GM12878 (cell line): ENCODE measurements at regions not wholly inside any gene's neighbourhood (a gene's known extent, or its start where the extent isn't known, plus 50 kb on each side); places are given as distances from the start of the nearest gene placed in this dataset.

Experiments
- ATAC-seq: fragments of 200-7000 bp; cut with Tn5 transposase; 3 replicates; pipeline ENCODE4 v1.9.1; 2020; ENCODE audit warnings: mild to moderate bottlenecking, moderate library complexity
- BruUV-seq: library from RNA; stranded (reverse); fragments of 400-500 nt; replicated peaks from 2 replicates; lab custom pipeline; 2021; lab: Mats Ljungman, UMichigan
- CTCF ChIA-PET: fragments of 300-600 bp; sonication (Branson Sonifier 250); formaldehyde crosslinking; extraction: SDS; loops from one replicate; lab custom pipeline; 2021; ENCODE audit warnings: inconsistent platforms; lab: Yijun Ruan, JAX
- POLR2A ChIA-PET: fragments of 350-600 bp; formaldehyde crosslinking; extraction: SDS; loops from one replicate; lab custom pipeline; 2021; ENCODE audit warnings: inconsistent platforms; lab: Charles Lee
- RAD21 ChIA-PET: fragments of 300-600 bp; sonication (Branson Sonifier 250); formaldehyde crosslinking; loops from one replicate; lab custom pipeline; 2023; ENCODE audit warnings: antibody characterized with exemption; ENCODE audit not compliant: unreplicated experiment; lab: Charles Lee
- SMC1A ChIA-PET: fragments of 300-600 bp; sonication (Branson Sonifier 250); formaldehyde crosslinking; loops from one replicate; lab custom pipeline; 2023; ENCODE audit not compliant: unreplicated experiment, uncharacterized antibody; lab: Charles Lee
- DNase-seq: peaks from one replicate; pipeline ENCODE4 v3.0.0-alpha.2; 2011; ENCODE audit warnings: low read depth, low spot score
- FAIRE-seq: peaks from 3 replicates; lab custom pipeline; 2011; peaks lifted over from hg19 to GRCh38; lab: Jason Lieb, UNC
- H2AFZ ChIP-seq: 2 replicates; pipeline ENCODE4 v1.6.0; 2011; ENCODE audit warnings: low read depth, low read length, control low read depth; ENCODE audit not compliant: control insufficient read depth
- H3K27ac ChIP-seq: 2 replicates; pipeline ENCODE4 v1.5.1; 2011; ENCODE audit warnings: control low read depth; ENCODE audit not compliant: control insufficient read depth, insufficient read depth
- H3K27me3 ChIP-seq, 2 experiments: replicated peaks in 1 of 2; 2 replicates each; pipeline versions ENCODE4 v1.6.0 to v1.6.1; 2011; ENCODE audit warnings: low read length in 1 of 2; ENCODE audit not compliant: control insufficient read depth in 2 of 2, insufficient read depth in 2 of 2
- H3K36me3 ChIP-seq, 2 experiments: 2 replicates each; pipeline ENCODE4 v1.5.1; 2011; ENCODE audit warnings: low read length in 1 of 2; ENCODE audit not compliant: control insufficient read depth in 2 of 2, insufficient read depth in 2 of 2
- H3K4me1 ChIP-seq: 2 replicates; pipeline ENCODE4 v1.6.1; 2011; ENCODE audit warnings: mild to moderate bottlenecking, low read length, moderate library complexity, mixed read lengths; ENCODE audit not compliant: control insufficient read depth, insufficient read depth
- H3K4me2 ChIP-seq: 2 replicates; pipeline ENCODE4 v1.6.0; 2011; ENCODE audit warnings: control low read depth; ENCODE audit not compliant: control insufficient read depth, insufficient read depth
- H3K4me3 ChIP-seq: fragments of 200-600 bp; sonication (generic); 2 replicates; pipeline ENCODE4 v1.5.1; 2016
- H3K79me2 ChIP-seq: 2 replicates; pipeline ENCODE4 v1.6.0; 2011; ENCODE audit warnings: low read length; ENCODE audit not compliant: control insufficient read depth, insufficient read depth
- H3K9ac ChIP-seq: 2 replicates; pipeline ENCODE4 v1.8.0; 2011; ENCODE audit warnings: low read length, control low read depth, mixed read lengths; ENCODE audit not compliant: control insufficient read depth, insufficient read depth
- H3K9me3 ChIP-seq: replicated peaks from 3 replicates; pipeline ENCODE4 v1.5.1; 2011; ENCODE audit warnings: mild to moderate bottlenecking, low read length; ENCODE audit not compliant: control insufficient read depth, insufficient read depth
- H4K20me1 ChIP-seq: 2 replicates; pipeline ENCODE4 v1.6.0; 2011; ENCODE audit not compliant: control insufficient read depth, insufficient read depth
- ASH2L ChIP-seq: fragments of 300-600, 200-600 bp; sonication (generic); IDR thresholded peaks from 2 replicates; pipeline ENCODE4 v1.6.1; 2017; ENCODE audit warnings: low read depth, mild to moderate bottlenecking, borderline replicate concordance
- FOS ChIP-seq: IDR thresholded peaks from 3 replicates; pipeline ENCODE4 v1.6.1; 2011; ENCODE audit warnings: borderline replicate concordance; ENCODE audit not compliant: insufficient read length; ENCODE audit errors: extremely low read depth
- FOXK2 ChIP-seq: fragments of 450-650 bp; IDR thresholded peaks from 2 replicates; pipeline ENCODE4 v1.6.1; 2017; ENCODE audit warnings: mild to moderate bottlenecking, moderate library complexity
- IKZF2 ChIP-seq, 2 experiments: fragments of 450-650 bp; IDR thresholded peaks; 2 replicates each; pipeline ENCODE4 v1.6.1; 2017; ENCODE audit warnings: mild to moderate bottlenecking in 2 of 2, moderate library complexity in 2 of 2
- MTA2 ChIP-seq: fragments of 450-650 bp; IDR thresholded peaks from 2 replicates; pipeline ENCODE4 v1.6.1; 2016; ENCODE audit warnings: low read depth, mild to moderate bottlenecking, moderate library complexity
- RAD51 ChIP-seq: fragments of 450-650 bp; IDR thresholded peaks from 2 replicates; pipeline ENCODE4 v1.6.1; 2016; ENCODE audit warnings: moderate library complexity, mild to moderate bottlenecking, inconsistent platforms
- SP1 ChIP-seq: IDR thresholded peaks from one replicate; pipeline ENCODE4 v1.6.1; 2011; ENCODE audit warnings: low read depth, low read length
- STAT3 ChIP-seq: IDR thresholded peaks from 2 replicates; pipeline ENCODE4 v1.6.1; 2011; ENCODE audit warnings: low read depth, low read length, improper control_type of control experiment
- TARDBP ChIP-seq: IDR thresholded peaks from 2 replicates; pipeline ENCODE4 v1.6.1; 2016; ENCODE audit warnings: borderline replicate concordance
- YBX1 ChIP-seq: fragments of 450-650 bp; IDR thresholded peaks from 2 replicates; pipeline ENCODE4 v1.6.1; 2016; ENCODE audit warnings: antibody characterized with exemption
- ZNF217 ChIP-seq: fragments of 450-650 bp; IDR thresholded peaks from 2 replicates; pipeline ENCODE4 v1.6.1; 2017; ENCODE audit warnings: antibody characterized with exemption, mild to moderate bottlenecking
- WGBS: methylation state at CpG from one replicate; pipeline ENCODE4 v1.1.6; 2016; ENCODE audit warnings: low lambda C conversion rate; ENCODE audit not compliant: insufficient replicate concordance, insufficient coverage; ENCODE audit errors: missing lambda C conversion rate; 5-methylcytosine and 5-hydroxymethylcytosine counted together
- in situ Hi-C: fragments of 300-500 bp; cut with MboI; formaldehyde crosslinking; loops from 9 replicates; pipeline ENCODE4 v1.14.3; 2018; ENCODE audit warnings: mixed read lengths
- intact Hi-C: fragments of 100-400 bp; cut with micrococcal nuclease; formaldehyde crosslinking; loops from one replicate; pipeline ENCODE4 v1.14.2; 2022; ENCODE audit not compliant: unreplicated experiment
- TF ChIP-seq, protein P1 (sequence below): fragments of 450-650 bp; IDR thresholded peaks from 2 replicates; pipeline ENCODE4 v1.6.1; 2017; ENCODE audit warnings: low read depth, mild to moderate bottlenecking, moderate library complexity
- TF ChIP-seq, protein P2 (sequence below): fragments of 450-650 bp; IDR thresholded peaks from 2 replicates; pipeline ENCODE4 v1.6.1; 2014; ENCODE audit warnings: mild to moderate bottlenecking
- TF ChIP-seq, protein P3 (sequence below): fragments of 450-650 bp; conservative IDR thresholded peaks from 2 replicates; pipeline ENCODE4 v1.6.1; 2017; ENCODE audit warnings: mild to moderate bottlenecking, moderate library complexity
- TF ChIP-seq, protein P4 (sequence below): fragments of 450-650 bp; IDR thresholded peaks from 2 replicates; pipeline ENCODE4 v1.6.1; 2017; ENCODE audit warnings: mild to moderate bottlenecking

DNA sequence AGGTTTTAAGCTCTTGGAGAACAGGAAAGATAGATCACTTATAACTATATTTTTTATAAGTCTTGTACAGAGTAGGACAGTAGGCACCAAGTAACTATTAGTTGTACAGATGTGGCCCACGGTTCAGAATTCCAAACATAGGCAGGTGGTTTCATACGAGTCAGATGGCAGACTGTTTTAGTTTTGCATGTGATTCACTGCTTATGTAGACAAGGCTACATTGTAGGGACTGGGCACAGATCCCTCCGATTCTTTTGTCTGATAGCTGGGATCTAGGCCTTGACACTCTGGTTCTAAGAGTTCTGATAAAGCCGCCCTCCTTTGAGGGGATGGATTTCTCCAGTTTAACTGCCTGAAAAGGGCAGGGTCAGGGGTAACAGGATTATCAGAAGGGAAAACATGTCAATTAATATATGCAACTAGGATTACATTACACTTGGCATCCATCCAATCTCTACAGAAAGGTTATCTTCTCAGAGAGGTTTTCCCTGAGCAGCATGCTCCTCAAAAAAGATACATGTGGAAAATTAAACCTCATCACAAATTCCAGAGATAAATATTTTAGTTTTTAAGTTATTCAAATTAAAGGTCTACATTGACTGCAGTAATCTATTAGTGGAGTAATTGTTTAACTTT lies 87.8 kb downstream of the SPRY1 start:
- no peaks in the 10 kb centered on the region for H3K9me3 ChIP-seq
- no peak overlapping the region for H3K4me2 ChIP-seq
- ChIA-PET POLR2A (no interaction called here), SMC1A (no interaction called here), CTCF (no interaction called here), RAD21 (no interaction called here)
- no peak overlapping the region for H3K27ac ChIP-seq
- no peak for FAIRE-seq
- DNase-seq: no peak
- intact Hi-C loops: no loop called here
- H3K27me3 ChIP-seq: no peaks in the 10 kb centered on the region
- no TSS peak for BruUV-seq
- no peaks in the 10 kb centered on the region for H3K79me2 ChIP-seq
- H3K4me3 ChIP-seq: no peak overlapping the region
- TF ChIP-seq, protein P1, sequence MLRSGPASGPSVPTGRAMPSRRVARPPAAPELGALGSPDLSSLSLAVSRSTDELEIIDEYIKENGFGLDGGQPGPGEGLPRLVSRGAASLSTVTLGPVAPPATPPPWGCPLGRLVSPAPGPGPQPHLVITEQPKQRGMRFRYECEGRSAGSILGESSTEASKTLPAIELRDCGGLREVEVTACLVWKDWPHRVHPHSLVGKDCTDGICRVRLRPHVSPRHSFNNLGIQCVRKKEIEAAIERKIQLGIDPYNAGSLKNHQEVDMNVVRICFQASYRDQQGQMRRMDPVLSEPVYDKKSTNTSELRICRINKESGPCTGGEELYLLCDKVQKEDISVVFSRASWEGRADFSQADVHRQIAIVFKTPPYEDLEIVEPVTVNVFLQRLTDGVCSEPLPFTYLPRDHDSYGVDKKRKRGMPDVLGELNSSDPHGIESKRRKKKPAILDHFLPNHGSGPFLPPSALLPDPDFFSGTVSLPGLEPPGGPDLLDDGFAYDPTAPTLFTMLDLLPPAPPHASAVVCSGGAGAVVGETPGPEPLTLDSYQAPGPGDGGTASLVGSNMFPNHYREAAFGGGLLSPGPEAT: no peak
- TF ChIP-seq, protein P2, sequence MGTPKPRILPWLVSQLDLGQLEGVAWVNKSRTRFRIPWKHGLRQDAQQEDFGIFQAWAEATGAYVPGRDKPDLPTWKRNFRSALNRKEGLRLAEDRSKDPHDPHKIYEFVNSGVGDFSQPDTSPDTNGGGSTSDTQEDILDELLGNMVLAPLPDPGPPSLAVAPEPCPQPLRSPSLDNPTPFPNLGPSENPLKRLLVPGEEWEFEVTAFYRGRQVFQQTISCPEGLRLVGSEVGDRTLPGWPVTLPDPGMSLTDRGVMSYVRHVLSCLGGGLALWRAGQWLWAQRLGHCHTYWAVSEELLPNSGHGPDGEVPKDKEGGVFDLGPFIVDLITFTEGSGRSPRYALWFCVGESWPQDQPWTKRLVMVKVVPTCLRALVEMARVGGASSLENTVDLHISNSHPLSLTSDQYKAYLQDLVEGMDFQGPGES: no peak
- no peak for TF ChIP-seq FOXK2
- no peak for TF ChIP-seq SP1
- no peak for TF ChIP-seq MTA2
- TF ChIP-seq ASH2L: no peak
- TF ChIP-seq TARDBP: no peak
- TF ChIP-seq, protein P3, sequence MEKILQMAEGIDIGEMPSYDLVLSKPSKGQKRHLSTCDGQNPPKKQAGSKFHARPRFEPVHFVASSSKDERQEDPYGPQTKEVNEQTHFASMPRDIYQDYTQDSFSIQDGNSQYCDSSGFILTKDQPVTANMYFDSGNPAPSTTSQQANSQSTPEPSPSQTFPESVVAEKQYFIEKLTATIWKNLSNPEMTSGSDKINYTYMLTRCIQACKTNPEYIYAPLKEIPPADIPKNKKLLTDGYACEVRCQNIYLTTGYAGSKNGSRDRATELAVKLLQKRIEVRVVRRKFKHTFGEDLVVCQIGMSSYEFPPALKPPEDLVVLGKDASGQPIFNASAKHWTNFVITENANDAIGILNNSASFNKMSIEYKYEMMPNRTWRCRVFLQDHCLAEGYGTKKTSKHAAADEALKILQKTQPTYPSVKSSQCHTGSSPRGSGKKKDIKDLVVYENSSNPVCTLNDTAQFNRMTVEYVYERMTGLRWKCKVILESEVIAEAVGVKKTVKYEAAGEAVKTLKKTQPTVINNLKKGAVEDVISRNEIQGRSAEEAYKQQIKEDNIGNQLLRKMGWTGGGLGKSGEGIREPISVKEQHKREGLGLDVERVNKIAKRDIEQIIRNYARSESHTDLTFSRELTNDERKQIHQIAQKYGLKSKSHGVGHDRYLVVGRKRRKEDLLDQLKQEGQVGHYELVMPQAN: no peak
- TF ChIP-seq FOS: no peak
- no peak for TF ChIP-seq ZNF217
- TF ChIP-seq, protein P4, sequence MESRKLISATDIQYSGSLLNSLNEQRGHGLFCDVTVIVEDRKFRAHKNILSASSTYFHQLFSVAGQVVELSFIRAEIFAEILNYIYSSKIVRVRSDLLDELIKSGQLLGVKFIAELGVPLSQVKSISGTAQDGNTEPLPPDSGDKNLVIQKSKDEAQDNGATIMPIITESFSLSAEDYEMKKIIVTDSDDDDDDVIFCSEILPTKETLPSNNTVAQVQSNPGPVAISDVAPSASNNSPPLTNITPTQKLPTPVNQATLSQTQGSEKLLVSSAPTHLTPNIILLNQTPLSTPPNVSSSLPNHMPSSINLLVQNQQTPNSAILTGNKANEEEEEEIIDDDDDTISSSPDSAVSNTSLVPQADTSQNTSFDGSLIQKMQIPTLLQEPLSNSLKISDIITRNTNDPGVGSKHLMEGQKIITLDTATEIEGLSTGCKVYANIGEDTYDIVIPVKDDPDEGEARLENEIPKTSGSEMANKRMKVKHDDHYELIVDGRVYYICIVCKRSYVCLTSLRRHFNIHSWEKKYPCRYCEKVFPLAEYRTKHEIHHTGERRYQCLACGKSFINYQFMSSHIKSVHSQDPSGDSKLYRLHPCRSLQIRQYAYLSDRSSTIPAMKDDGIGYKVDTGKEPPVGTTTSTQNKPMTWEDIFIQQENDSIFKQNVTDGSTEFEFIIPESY: no peak
- TF ChIP-seq RAD51: no peak
- TF ChIP-seq YBX1: no peak
- TF ChIP-seq IKZF2 (IDR thresholded peaks at IDR 0.05): no peak
- TF ChIP-seq STAT3: no peak
- 42% methylated on average over 4 of the region's 4 CpGs for WGBS
- no peaks in the 10 kb centered on the region for H4K20me1 ChIP-seq
- H3K4me1 ChIP-seq: no peaks in the 10 kb centered on the region
- no peaks in the 10 kb centered on the region for H3K36me3 ChIP-seq
- no peak overlapping the region for H3K9ac ChIP-seq
- H2AFZ ChIP-seq: no peak overlapping the region
- ATAC-seq: no peak
- in situ Hi-C loops: no loop called here
